Jurkat, Clone E6-1 (cell line): ENCODE measurements at regions not wholly inside any gene's neighbourhood (a gene's known extent, or its start where the extent isn't known, plus 50 kb on each side); places are given as distances from the start of the nearest gene placed in this dataset.

Experiments
- DNase-seq: peaks from one replicate; pipeline ENCODE4 v3.0.0-alpha.2; 2011; ENCODE audit warnings: low read depth, low spot score
- H3K4me3 ChIP-seq: 2 replicates; pipeline ENCODE4 v1.5.1; 2011; ENCODE audit warnings: mild to moderate bottlenecking, low read length, control low read depth, moderate library complexity

DNA sequence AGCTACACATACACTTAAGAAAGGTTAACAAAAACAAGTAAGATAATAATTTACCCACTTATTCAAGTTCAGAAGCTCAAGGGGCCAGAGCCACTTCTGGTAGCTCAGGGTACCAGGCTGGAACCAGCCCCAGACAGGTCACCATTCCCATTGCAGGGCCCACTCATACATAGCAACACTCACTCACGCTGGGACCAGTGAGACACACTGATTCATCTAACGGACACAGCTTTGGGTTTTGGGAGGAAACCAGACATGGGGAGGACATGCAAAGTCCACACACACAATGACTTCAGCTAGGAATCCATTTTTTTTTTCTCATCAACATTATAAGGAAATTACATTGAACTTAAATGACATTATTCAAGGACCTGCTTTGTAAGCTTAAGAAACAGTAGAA is 169.1 kb downstream of the ZC3H11B start:
- H3K4me3 ChIP-seq, result no peak overlapping the region
- DNase-seq, result no peak

DNA sequence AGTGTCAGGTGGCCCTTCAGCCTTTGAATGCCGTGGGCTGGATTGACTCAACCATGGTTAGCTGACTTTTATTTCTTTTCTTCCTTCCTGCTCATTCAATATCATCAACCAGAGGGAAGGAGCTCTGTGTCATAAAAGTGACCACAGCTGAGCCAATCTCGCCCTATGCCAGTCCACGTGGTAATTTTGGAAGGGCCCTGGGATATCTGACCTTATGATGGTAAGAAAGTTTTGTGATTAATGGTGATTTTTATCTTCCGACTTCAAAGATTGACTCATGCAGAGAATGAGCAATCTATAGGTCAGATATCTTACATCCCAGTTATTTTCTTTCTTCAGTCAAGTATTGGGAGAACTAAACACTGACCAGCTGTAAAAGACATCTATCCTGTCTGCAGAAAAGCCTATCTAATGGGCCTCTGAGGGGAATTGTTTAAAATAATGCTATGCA is 170.3 kb downstream of the ZC3H11B start:
- H3K4me3 ChIP-seq, result no peak overlapping the region
- DNase-seq, result no peak

DNA sequence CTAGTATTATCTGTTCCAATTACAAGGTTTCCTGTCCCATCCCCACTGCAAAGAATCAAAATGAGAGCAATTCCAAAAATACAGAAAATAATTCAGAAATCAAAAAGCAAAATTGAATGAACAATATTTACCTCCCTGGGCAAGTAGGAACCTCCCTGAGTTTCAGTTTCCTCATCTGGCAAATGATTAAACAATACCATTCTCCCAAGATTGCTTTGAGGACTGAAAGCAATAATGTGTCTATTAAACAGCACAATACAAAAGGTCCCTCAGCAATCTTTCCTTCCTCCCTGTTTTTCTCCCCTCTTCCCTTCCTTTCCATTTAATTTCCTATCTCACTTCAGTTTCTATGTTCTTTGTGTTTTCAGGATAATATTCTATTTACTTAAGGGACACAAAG is 171.0 kb downstream of the ZC3H11B start:
- no peak for DNase-seq
- H3K4me3 ChIP-seq, result no peak overlapping the region

DNA sequence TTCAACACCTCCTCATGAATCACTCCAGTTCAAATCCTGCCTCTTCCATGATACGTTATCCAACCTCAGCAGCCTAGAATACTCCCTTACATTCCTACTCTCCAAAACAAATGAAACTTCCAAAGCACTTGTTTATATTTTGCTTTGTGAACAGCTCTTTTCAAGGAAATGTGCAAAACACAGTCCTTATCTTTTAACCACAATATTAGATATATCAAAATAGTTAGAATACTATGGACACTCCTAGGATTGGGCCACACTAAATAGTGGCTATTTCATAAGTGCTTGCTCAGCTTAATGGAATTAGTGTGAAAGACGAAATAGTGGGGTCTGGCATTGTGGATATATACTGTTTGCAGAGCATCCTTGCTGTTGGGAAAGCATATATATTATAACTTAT is 173.5 kb downstream of the ZC3H11B start:
- DNase-seq, result no peak
- no peak overlapping the region for H3K4me3 ChIP-seq

- H3K4me3 ChIP-seq, result no peak overlapping the region
- DNase-seq, result no peak
Measured at GRCh38 chr1:219438386-219438785, 174.5 kb downstream of the ZC3H11B start.

DNA sequence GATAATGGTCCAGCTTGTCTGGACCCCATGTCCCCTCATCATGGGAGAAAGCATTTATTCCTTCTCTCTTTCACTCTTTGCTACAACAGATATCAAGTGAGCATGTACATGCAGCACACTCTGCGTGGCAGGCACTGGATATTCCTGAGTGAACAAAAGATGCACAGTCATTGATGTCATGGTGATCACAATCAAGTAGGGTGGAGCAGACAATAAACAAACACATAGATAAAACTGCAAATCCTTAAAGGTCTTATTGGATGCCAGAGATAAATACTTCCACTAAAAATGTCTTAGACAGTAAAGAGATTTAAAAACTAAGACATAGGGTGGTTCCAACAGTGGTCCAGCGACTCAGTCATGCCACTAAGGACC is 178.0 kb downstream of the ZC3H11B start:
- no peak for DNase-seq

GRCh38 chr1:219434285-219434922 is 178.5 kb downstream of the ZC3H11B start:
- no peak overlapping the region for H3K4me3 ChIP-seq
- no peak for DNase-seq

More for the DNA sequence above, 178.0 kb downstream of the ZC3H11B start:
- H3K4me3 ChIP-seq, result no peak overlapping the region

DNA sequence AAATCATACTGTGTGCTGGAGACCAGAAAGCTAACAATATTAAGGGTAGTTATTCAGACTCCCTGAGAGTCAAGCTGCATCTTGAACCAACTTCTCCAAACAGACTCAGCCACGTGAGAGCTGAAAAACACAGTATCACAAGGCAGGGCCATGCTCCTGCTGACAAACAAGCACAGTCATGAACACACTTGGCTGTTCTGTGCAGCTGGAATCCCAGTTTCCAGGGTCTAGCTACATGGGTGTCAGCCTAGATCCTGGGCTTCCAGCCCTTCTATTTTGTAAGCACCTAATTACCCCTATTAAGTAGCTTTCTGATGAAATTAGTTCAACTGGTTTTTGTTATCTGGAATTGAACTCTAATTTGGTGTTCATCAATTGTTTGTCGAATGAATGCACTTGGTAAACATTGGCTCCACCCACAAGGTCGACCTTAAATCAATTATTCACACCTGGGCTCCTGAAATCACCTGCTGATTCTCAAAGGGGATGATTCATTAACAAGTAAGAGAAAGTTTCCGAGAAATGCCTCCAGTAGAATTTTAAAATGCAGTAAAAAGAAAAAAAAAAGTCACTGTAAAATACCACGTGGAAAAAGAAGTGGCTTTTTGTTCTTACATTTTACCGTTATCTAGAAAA is 179.3 kb downstream of the ZC3H11B start:
- no peak for DNase-seq

DNA sequence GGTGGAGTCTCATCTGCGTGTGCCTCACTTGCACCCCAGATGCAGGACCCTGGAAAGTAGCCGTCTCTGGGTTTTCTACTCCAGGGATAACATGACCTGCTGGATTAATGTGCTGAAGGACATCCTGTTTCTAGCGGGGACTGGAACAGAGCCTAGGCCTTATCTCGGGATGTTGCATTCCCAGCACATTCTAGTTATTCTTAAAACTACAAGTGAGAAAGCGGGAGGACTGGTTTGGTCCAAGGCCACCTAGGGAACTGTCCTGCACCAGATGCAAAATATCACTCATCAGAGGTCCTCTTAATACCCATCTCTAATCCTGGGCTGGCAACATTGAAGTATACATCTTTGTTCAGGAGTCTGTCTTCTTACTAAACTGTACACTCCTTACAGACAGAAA is 179.9 kb downstream of the ZC3H11B start:
- DNase-seq, result no peak
- H3K4me3 ChIP-seq, result no peak overlapping the region

More for the DNA sequence above, 179.3 kb downstream of the ZC3H11B start:
- H3K4me3 ChIP-seq, result no peak overlapping the region

GRCh38 chr1:219432191-219432606 is 180.7 kb downstream of the ZC3H11B start:
- no peak overlapping the region for H3K4me3 ChIP-seq
- DNase-seq, result no peak

GRCh38 chr1:219430419-219430818 is 182.5 kb downstream of the ZC3H11B start:
- no peak for DNase-seq
- H3K4me3 ChIP-seq, result no peak overlapping the region

DNA sequence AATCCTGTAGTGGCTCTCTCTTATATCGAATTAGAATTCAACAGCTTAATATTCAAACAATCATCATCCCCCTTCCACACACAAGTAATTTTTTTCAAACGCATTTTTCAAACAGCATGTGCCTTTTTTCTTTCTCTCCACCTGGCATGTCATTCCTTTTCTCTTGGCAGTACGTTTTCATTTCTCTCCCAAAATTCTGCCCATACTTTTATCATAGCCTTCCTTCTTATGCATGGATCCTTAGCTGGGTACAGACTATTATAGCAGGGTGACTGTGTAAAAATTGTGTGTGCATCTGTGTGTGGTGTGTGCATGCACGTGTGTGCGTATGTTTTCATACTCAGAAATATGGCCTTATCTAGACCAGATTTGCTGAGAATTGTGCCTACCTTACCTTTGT is 184.3 kb downstream of the ZC3H11B start:
- no peak for DNase-seq
- H3K4me3 ChIP-seq, result no peak overlapping the region

DNA sequence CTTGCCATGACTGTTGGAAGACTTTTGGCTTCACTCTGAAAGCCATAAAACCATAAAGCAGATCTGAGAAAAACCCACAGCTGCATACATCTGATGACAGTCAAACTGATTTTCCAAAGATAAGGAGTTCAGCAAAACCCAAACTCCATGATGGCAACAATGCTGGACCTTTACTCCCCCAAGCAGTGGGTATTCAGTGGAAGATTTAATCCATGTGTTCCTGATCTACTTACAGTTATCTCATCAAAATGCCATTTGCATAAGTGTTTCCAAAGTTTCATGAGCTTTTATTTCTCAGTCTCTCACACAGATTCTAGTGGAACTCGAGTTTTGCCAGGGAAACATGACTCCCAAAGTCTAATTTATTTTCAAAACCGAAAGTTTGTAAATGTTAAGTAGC is 184.9 kb downstream of the ZC3H11B start:
- DNase-seq, result no peak
- no peak overlapping the region for H3K4me3 ChIP-seq

DNA sequence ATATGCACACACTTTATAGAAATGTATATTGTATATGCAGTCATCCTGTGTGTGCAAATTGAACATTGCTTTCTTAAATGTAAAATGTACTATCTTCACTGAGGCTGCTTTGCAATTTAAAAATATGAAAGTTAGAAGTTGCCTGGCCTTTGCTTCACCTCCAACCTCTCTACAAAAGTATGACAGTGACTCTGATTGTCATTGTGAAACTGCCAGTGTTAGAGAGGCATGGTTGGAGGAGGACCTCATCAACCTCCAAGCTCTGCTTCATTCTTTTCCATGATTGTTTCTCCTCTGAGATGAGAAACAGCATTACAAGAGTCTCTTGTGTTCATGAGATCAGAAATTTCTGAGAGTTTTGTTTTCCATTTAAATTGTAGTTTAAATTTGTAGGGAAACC is 185.5 kb downstream of the ZC3H11B start:
- no peak for DNase-seq
- H3K4me3 ChIP-seq, result no peak overlapping the region

- no peak for DNase-seq
- H3K4me3 ChIP-seq, result no peak overlapping the region
Measured at GRCh38 chr1:219422811-219423598, 189.9 kb downstream of the ZC3H11B start.

DNA sequence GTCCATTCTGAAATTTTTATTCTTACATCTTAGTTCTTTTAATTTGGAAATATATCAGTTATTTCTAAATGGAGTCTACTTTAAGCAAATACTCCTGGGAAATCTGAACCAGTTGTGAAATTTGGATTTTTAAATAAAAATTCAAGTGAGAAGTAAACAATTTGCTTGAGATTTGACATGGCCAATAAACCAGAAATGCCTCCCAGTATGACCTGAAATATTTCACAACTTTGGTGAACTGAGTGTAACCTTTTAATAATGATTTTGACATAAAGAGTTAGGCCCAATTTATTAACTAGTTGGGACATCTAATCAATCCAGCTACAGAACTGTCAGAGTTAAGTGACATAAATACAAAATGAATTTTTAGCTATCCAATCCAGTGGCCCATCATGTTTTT is 192.0 kb downstream of the ZC3H11B start:
- H3K4me3 ChIP-seq, result no peak overlapping the region

DNA sequence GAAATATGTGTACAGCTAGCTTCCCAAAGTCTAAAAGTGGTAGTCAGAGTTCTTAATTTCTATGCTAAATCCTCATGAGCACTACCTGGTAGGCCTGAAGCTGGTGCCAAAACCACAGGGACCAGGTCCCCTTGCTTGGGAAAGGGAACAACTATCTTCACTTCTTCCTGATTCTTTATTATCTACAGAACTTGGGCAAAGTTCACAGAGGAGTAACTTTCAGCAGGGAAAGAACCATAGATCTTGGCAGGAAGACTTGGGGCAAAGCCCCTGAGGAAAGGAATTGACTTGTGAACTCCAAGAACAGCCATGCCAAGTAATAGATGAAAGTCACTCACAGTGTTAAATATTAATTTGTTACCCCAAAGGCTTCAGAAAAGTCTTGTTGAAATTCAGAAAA is 193.0 kb downstream of the ZC3H11B start:
- H3K4me3 ChIP-seq, result no peak overlapping the region
- no peak for DNase-seq

More for the DNA sequence above, 192.0 kb downstream of the ZC3H11B start:
- DNase-seq, result no peak

GRCh38 chr1:219419065-219419464 is 193.8 kb downstream of the ZC3H11B start:
- no peak overlapping the region for H3K4me3 ChIP-seq
- DNase-seq, result no peak

DNA sequence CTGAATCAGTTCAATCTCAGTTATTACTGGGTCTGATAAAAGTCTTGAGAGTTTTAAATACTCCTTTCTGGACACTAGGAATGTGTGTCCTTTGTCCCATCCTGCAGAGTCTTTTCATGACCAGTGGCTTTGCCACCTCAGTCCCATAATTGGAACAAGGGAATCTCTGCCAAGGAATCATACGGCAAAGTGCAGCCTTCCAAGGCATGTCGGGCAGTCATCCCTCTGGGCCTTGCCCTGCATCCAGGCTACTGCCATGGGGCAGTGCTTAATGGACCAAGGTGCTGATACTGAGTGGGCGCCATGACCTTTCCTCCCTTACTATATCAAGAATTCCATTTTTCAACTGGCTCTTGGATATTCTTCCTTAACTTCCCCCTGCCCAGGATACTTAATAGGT is 195.3 kb downstream of the ZC3H11B start:
- no peak for DNase-seq
- H3K4me3 ChIP-seq, result no peak overlapping the region

GRCh38 chr1:219416598-219417238 is 196.2 kb downstream of the ZC3H11B start:
- no peak overlapping the region for H3K4me3 ChIP-seq
- DNase-seq, result peak; percentile 29
